ENCODE measurements at regions not wholly inside any gene's neighbourhood (a gene's known extent, or its start where the extent isn't known, plus 50 kb on each side); places are given as distances from the start of the nearest gene placed in this dataset.
A peak's percentile ranks its signal among the peaks of the same experiment; 100 is the strongest.

DNA sequence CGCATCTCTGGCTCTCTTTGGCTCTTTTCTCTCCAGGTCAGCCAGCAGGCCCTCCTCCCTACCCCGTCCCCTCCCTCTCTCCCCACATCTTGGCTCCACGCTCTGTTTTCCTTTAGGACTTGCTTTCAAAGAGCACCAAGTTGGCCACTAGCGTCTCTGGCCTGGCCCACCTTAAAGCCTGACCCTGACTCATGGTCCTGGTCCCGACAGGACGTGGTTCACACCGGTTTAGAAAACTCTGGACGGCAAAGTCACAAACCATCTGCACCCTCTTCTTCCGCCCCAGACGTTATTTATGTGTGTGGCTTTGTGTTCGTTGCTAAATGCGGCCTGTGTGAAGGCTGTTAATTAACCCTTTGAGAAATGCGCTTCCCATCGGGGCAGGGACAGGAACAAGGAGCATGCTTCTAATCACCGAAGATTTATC is 169.0 kb upstream of the HAAO start:
- peaks cover 13% of the 10 kb centered on the region for H3K36me3 Mint-ChIP-seq (ENCODE audit: insufficient read depth, unreplicated experiment)
- intact Hi-C loops (cut with micrococcal nuclease; ENCODE audit: unreplicated experiment), result no loop called here
- no peak overlapping the region for H3K27ac Mint-ChIP-seq (ENCODE audit: unreplicated experiment)
- H3K4me3 Mint-ChIP-seq (ENCODE audit: low read depth, unreplicated experiment), result no peak overlapping the region
- DNase-seq, result no peak
- CTCF ChIA-PET, result no interaction called here
- no peaks in the 10 kb centered on the region for H3K27me3 Mint-ChIP-seq (ENCODE audit: unreplicated experiment)
- BruUV-seq (replicated peaks), result no TSS peak
- no peak for TF ChIP-seq CTCF (IDR thresholded peaks at IDR 0.05; ENCODE audit: unreplicated experiment)
- no peaks in the 10 kb centered on the region for H3K9me3 Mint-ChIP-seq (ENCODE audit: low read depth, unreplicated experiment)
- peaks cover 45% of the 10 kb centered on the region for H3K4me1 Mint-ChIP-seq (ENCODE audit: low read depth, unreplicated experiment)

DNA sequence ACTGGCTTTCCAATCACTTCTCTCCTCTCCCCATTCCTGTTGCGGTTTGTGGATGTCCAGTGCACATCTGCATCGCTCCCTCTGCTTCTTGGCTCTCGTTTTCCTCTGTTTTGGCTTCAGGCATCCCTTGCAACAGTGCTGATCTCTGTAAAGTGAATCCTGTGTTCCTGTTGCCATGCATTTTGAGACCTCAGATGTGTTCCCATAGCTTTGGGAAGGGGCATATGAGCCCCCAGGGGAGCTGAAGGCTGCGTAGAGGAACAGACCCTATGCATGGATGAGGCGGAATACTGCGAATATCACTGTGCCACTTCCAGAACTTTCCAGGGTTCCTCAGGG is 168.4 kb upstream of the HAAO start:
- intact Hi-C loops (cut with micrococcal nuclease; ENCODE audit: unreplicated experiment), result no loop called here
- Mint-ChIP-seq H3K27me3 (ENCODE audit: unreplicated experiment) (no peaks in the 10 kb centered on the region), H3K9me3 (ENCODE audit: low read depth, unreplicated experiment) (no peaks in the 10 kb centered on the region), H3K4me3 (ENCODE audit: low read depth, unreplicated experiment) (no peak overlapping the region), H3K36me3 (ENCODE audit: insufficient read depth, unreplicated experiment) (peaks cover 11% of the 10 kb centered on the region), H3K27ac (ENCODE audit: unreplicated experiment) (no peak overlapping the region), H3K4me1 (ENCODE audit: low read depth, unreplicated experiment) (peaks cover 51% of the 10 kb centered on the region)
- BruUV-seq (replicated peaks), result no TSS peak
- no peak for TF ChIP-seq CTCF (IDR thresholded peaks at IDR 0.05; ENCODE audit: unreplicated experiment)
- CTCF ChIA-PET, result no interaction called here
- no peak for DNase-seq

DNA sequence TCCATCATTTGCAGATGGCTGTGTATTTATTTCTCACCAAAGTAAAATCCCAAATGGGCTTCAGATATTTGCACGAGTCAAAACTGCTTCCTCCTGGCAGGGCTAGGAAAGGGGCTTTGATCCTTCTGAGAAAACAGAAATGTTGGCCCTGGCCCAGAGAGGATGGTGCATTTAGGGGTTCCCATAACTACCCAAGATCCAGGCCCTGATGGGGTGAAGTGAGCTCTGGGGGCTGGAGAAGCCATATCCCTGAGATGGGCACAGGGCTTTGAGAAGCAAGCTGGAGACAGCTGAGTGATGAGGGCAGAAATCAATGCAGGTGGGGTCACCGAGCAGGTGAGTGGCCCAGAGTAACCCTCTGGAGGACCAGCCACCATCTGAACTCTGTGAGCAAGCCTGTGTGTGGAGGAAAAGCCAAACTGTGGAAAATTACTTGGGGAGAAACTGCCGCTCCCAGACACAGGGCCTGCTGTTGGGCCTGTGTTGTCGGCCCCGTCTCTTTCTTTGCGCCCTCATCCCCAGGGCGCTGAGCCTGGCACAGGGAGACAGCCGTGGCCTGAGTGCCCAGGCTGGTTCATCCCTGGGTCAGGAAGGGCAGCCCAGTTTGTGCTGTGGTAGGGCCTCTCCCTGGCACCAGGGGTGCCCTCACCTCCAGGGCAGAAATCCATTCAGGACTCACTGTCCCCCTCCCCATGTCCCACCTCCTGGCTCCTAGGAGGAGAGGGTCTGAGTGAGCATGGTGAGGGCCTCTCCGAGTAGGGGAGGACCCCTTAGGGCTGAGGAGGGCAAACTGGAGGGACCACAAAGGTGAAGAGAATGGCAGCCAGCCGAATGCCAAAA is 167.8 kb upstream of the HAAO start:
- no TSS peak for BruUV-seq (replicated peaks)
- Mint-ChIP-seq H3K27me3 (ENCODE audit: unreplicated experiment) (no peaks in the 10 kb centered on the region), H3K27ac (ENCODE audit: unreplicated experiment) (no peak overlapping the region), H3K36me3 (ENCODE audit: insufficient read depth, unreplicated experiment) (peaks cover 9% of the 10 kb centered on the region), H3K9me3 (ENCODE audit: low read depth, unreplicated experiment) (no peaks in the 10 kb centered on the region), H3K4me3 (ENCODE audit: low read depth, unreplicated experiment) (no peak overlapping the region), H3K4me1 (ENCODE audit: low read depth, unreplicated experiment) (peaks cover 51% of the 10 kb centered on the region)
- CTCF ChIA-PET, result interaction anchor here (0.5 to 0.6 kb wide), 2 partner anchors 115 to 440 kb away, joined by 3 read pairs; no protein-coding TSS in a partner anchor
- intact Hi-C loops (cut with micrococcal nuclease; ENCODE audit: unreplicated experiment), result no loop called here
- DNase-seq, result no peak
- no peak for TF ChIP-seq CTCF (IDR thresholded peaks at IDR 0.05; ENCODE audit: unreplicated experiment)

DNA sequence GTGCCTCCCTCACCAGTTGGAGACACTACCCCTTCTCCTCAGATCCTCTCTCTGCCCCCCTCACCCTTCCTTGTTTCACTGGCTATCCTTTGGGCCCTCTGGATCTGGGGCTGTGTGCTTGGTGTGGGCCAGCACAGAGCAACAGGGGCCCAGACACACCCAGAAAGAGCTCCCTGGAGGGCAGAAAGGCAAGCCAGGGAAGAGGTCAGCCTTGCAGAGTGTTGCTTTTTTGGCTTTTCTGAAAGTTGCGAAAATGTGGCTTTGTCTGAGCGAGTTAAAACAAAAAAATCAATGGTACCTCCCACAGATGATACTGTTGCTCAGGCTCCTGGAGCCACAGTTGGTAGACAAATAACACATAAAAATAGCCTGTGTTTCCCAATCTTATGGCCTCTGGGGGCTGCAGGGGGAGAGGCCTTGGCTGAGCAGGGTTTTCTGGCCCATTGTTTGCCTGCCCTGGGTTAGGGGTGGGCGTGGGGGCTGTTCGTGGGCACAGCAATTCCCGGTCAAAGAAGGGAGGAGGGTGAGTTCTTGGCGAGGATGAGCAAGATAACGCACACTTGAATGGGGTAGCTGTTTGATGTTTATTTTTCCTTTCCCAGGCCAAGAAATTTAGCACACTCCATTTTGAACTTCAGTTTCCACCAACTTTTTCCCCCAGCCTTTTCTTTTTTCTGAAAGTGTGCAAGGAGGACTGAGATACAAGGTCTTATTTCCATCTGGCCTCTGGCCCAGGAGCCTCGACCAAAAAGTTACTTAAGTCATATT is 167.0 kb upstream of the HAAO start:
- CTCF ChIA-PET, result interaction anchor here (0.6 kb wide), 1 partner anchor 64 kb away, joined by 3 read pairs; no protein-coding TSS in a partner anchor
- no peak for TF ChIP-seq CTCF (IDR thresholded peaks at IDR 0.05; ENCODE audit: unreplicated experiment)
- H3K27me3 Mint-ChIP-seq (ENCODE audit: unreplicated experiment), result no peaks in the 10 kb centered on the region
- peaks cover 43% of the 10 kb centered on the region for H3K4me1 Mint-ChIP-seq (ENCODE audit: low read depth, unreplicated experiment)
- intact Hi-C loops (cut with micrococcal nuclease; ENCODE audit: unreplicated experiment), result no loop called here
- H3K27ac Mint-ChIP-seq (ENCODE audit: unreplicated experiment), result peak overlapping the region; percentile 41
- no peak for DNase-seq
- no peak overlapping the region for H3K4me3 Mint-ChIP-seq (ENCODE audit: low read depth, unreplicated experiment)
- no peaks in the 10 kb centered on the region for H3K9me3 Mint-ChIP-seq (ENCODE audit: low read depth, unreplicated experiment)
- no TSS peak for BruUV-seq (replicated peaks)
- H3K36me3 Mint-ChIP-seq (ENCODE audit: insufficient read depth, unreplicated experiment), result peaks cover 9% of the 10 kb centered on the region

Data from Calu3 (cell line).